OCI-LY1 (cell line): ENCODE measurements at regions not wholly inside any gene's neighbourhood (a gene's known extent, or its start where the extent isn't known, plus 50 kb on each side); places are given as distances from the start of the nearest gene placed in this dataset.

ENCODE experiments used
- H2AFZ ChIP-seq: fragments of 200-600 bp; sonication (generic), shearing (Covaris generic); 2 replicates; pipeline ENCODE4 v1.6.0; 2014; ENCODE audit warnings: antibody characterized with exemption, mild to moderate bottlenecking, low read length
- H3F3A ChIP-seq: fragments of 200-600 bp; sonication (generic), shearing (Covaris generic); 2 replicates; pipeline ENCODE4 v1.6.0; 2014; ENCODE audit warnings: mild to moderate bottlenecking, antibody characterized with exemption, low read length, moderate library complexity; ENCODE audit not compliant: insufficient read depth
- H3K27ac ChIP-seq: fragments of 200-600 bp; sonication (generic); 2 replicates; pipeline ENCODE4 v1.5.1; 2014; ENCODE audit warnings: low read length, mixed run types, mild to moderate bottlenecking, low read depth; ENCODE audit not compliant: poor library complexity, severe bottlenecking
- H3K27me3 ChIP-seq: fragments of 200-600 bp; sonication (generic); 2 replicates; pipeline ENCODE4 v1.6.0; 2014; ENCODE audit warnings: antibody characterized with exemption, mild to moderate bottlenecking, low read length, moderate library complexity; ENCODE audit not compliant: insufficient read depth
- H3K36me3 ChIP-seq: fragments of 200-600 bp; sonication (generic); 2 replicates; pipeline ENCODE4 v1.6.1; 2014; ENCODE audit warnings: mild to moderate bottlenecking, antibody characterized with exemption, low read length, moderate library complexity, mixed read lengths; ENCODE audit not compliant: insufficient read depth
- H3K4me1 ChIP-seq: fragments of 200-600 bp; sonication (generic); 2 replicates; pipeline ENCODE4 v1.5.1; 2014; ENCODE audit warnings: mild to moderate bottlenecking, low read length, moderate library complexity; ENCODE audit not compliant: insufficient read depth, severe bottlenecking
- H3K4me2 ChIP-seq: fragments of 200-600 bp; sonication (generic), shearing (Covaris generic); 2 replicates; pipeline ENCODE4 v1.6.1; 2014; ENCODE audit warnings: low read length
- H3K4me3 ChIP-seq: fragments of 200-600 bp; sonication (generic); 2 replicates; pipeline ENCODE4 v1.5.1; 2014; ENCODE audit warnings: low read length, low read depth, mild to moderate bottlenecking, mixed read lengths; ENCODE audit not compliant: poor library complexity, severe bottlenecking
- H3K79me2 ChIP-seq: fragments of 200-600 bp; shearing (Covaris generic); 2 replicates; pipeline ENCODE4 v1.6.1; 2016; ENCODE audit warnings: mixed run types, low read length, mixed read lengths; ENCODE audit not compliant: insufficient read depth
- H3K9ac ChIP-seq: fragments of 200-600 bp; sonication (generic), shearing (Covaris generic); 2 replicates; pipeline ENCODE4 v1.6.1; 2014; ENCODE audit warnings: mild to moderate bottlenecking, low read length, mixed read lengths
- H3K9me2 ChIP-seq: fragments of 200-600 bp; sonication (generic), shearing (Covaris generic); 2 replicates; pipeline ENCODE4 v1.6.1; 2014; ENCODE audit warnings: low read depth, mild to moderate bottlenecking, low read length, mixed read lengths
- H3K9me3 ChIP-seq: fragments of 200-600 bp; shearing (Covaris generic); 2 replicates; pipeline ENCODE4 v1.6.1; 2014; ENCODE audit warnings: low read length, mixed read lengths
- H4K20me1 ChIP-seq: fragments of 200-600 bp; sonication (generic), shearing (Covaris generic); 2 replicates; pipeline ENCODE4 v1.6.0; 2016; ENCODE audit warnings: mild to moderate bottlenecking, low read length; ENCODE audit not compliant: insufficient read depth
- EZH2 ChIP-seq: fragments of 200-600 bp; sonication (generic), shearing (Covaris generic); IDR thresholded peaks from 2 replicates; pipeline ENCODE4 v1.8.0; 2017; ENCODE audit warnings: borderline replicate concordance, mixed run types, mild to moderate bottlenecking, antibody characterized with exemption, low read length, moderate library complexity, mixed read lengths
- TF ChIP-seq, protein P1 (sequence below): fragments of 200-600 bp; sonication (generic), shearing (Covaris generic); IDR thresholded peaks from 2 replicates; pipeline ENCODE4 v1.5.1; 2017; ENCODE audit warnings: mild to moderate bottlenecking, antibody characterized with exemption, low read length, moderate library complexity, mixed read lengths

DNA sequence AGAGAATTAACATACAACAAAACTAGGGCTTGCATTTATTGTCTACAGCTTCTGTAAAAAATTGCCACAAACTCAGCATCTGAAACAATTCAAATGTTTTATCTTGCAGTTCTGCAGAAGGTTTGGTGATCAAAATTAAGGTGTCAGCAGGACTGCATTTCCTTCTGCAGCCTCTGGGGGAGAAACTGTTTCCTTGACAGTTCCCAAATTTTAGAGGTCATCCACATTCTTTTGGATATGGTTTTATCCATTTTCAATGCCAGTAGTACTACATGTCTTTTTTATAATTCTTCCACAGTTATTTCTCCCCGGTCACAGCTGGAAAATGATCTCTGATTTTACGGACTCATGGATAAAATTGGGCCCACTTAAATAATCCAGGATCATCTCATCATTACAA is 1217.3 kb downstream of the CDY2B start:
- Histone ChIP-seq H3K36me3 (no peaks in the 10 kb centered on the region), H3K4me1 (no peaks in the 10 kb centered on the region), H3K4me2 (no peak overlapping the region), H3K9me2 (no peaks in the 10 kb centered on the region), H3K79me2 (no peaks in the 10 kb centered on the region), H3K27me3 (no peaks in the 10 kb centered on the region), H3K4me3 (no peak overlapping the region), H3K27ac (no peak overlapping the region), H3F3A (no peaks in the 10 kb centered on the region), H3K9me3 (no peaks in the 10 kb centered on the region), H4K20me1 (no peaks in the 10 kb centered on the region), H3K9ac (no peak overlapping the region), H2AFZ (no peak overlapping the region)
- TF ChIP-seq EZH2 = no peak
- TF ChIP-seq, protein P1, sequence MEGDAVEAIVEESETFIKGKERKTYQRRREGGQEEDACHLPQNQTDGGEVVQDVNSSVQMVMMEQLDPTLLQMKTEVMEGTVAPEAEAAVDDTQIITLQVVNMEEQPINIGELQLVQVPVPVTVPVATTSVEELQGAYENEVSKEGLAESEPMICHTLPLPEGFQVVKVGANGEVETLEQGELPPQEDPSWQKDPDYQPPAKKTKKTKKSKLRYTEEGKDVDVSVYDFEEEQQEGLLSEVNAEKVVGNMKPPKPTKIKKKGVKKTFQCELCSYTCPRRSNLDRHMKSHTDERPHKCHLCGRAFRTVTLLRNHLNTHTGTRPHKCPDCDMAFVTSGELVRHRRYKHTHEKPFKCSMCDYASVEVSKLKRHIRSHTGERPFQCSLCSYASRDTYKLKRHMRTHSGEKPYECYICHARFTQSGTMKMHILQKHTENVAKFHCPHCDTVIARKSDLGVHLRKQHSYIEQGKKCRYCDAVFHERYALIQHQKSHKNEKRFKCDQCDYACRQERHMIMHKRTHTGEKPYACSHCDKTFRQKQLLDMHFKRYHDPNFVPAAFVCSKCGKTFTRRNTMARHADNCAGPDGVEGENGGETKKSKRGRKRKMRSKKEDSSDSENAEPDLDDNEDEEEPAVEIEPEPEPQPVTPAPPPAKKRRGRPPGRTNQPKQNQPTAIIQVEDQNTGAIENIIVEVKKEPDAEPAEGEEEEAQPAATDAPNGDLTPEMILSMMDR = peak; percentile 30

DNA sequence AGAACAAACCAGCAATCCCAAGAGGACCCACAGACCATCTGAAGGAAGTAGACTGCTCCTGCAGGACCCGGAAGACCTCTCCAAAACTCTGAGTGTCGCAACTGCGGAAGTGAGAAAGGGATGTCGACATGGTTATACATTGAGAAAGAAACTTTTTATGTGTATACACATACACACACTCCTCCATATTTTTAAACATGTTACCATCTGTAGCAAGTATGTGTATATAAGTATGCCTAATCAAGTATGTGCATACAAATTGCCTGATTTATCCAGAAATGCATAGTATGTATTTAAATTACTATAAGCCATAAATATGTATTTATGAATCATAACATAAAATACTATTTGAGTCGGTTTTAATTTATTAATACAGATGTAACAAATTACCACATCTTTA is 1220.7 kb downstream of the CDY2B start:
- no peaks in the 10 kb centered on the region for H3K4me1 ChIP-seq
- H3K9me3 ChIP-seq = no peaks in the 10 kb centered on the region
- H3K4me2 ChIP-seq = no peak overlapping the region
- no peaks in the 10 kb centered on the region for H3K27me3 ChIP-seq
- H2AFZ ChIP-seq = peak overlapping the region; percentile 55; the same call in 1 of the 2 replicates
- H3K36me3 ChIP-seq = no peaks in the 10 kb centered on the region
- no peaks in the 10 kb centered on the region for H3F3A ChIP-seq
- H3K9ac ChIP-seq = no peak overlapping the region
- no peak overlapping the region for H3K27ac ChIP-seq
- no peak overlapping the region for H3K4me3 ChIP-seq
- no peaks in the 10 kb centered on the region for H3K79me2 ChIP-seq
- TF ChIP-seq EZH2 = no peak
- TF ChIP-seq, protein P1 = no peak
- H4K20me1 ChIP-seq = no peaks in the 10 kb centered on the region
- no peaks in the 10 kb centered on the region for H3K9me2 ChIP-seq

DNA sequence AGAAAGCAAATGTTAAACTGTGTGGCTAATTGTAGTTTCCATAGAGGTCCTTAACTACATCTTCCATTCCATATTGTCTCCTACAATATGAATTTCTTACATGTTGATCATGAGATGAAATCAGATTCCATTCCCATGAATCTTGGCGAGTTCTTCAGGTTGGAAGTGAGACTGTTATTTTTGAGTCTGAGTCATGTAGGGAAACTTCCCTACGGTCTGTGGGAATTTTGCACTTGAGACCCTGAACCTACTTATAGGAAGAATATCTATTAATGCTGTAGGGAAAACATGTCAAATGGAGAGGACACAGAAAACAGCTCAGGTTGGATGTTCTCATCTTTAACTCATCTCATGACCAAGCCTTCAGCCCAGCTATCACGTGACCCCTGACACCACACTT is 1226.0 kb downstream of the CDY2B start:
- H3K9ac ChIP-seq = no peak overlapping the region
- H2AFZ ChIP-seq = no peak overlapping the region
- no peaks in the 10 kb centered on the region for H3K36me3 ChIP-seq
- H3F3A ChIP-seq = no peaks in the 10 kb centered on the region
- H3K9me2 ChIP-seq = no peaks in the 10 kb centered on the region
- no peaks in the 10 kb centered on the region for H4K20me1 ChIP-seq
- H3K27me3 ChIP-seq = no peaks in the 10 kb centered on the region
- TF ChIP-seq, protein P1 = no peak
- no peak for TF ChIP-seq EZH2
- H3K9me3 ChIP-seq = no peaks in the 10 kb centered on the region
- H3K79me2 ChIP-seq = no peaks in the 10 kb centered on the region
- H3K4me3 ChIP-seq = no peak overlapping the region
- no peak overlapping the region for H3K4me2 ChIP-seq
- H3K4me1 ChIP-seq = no peaks in the 10 kb centered on the region
- no peak overlapping the region for H3K27ac ChIP-seq
